Glomerular visceral epithelial cell (primary cell): ENCODE measurements at regions not wholly inside any gene's neighbourhood (a gene's known extent, or its start where the extent isn't known, plus 50 kb on each side); places are given as distances from the start of the nearest gene placed in this dataset.

ENCODE experiments used
- DNase-seq: peaks from one replicate; pipeline ENCODE4 v3.0.0-alpha.2; 2016; ENCODE audit errors: extremely low spot score

GRCh38 chr16:59238246-59238645 lies 504.1 kb upstream of the GOT2 start:
- no peak for DNase-seq

GRCh38 chr16:59236804-59237458 lies 502.8 kb upstream of the GOT2 start:
- DNase-seq = no peak

- DNase-seq = no peak
Observed at GRCh38 chr16:59224401-59224800, 490.3 kb upstream of the GOT2 start.

- DNase-seq = no peak
Observed at GRCh38 chr16:59220011-59220410, 485.9 kb upstream of the GOT2 start.

- no peak for DNase-seq
Observed at GRCh38 chr16:59216291-59216690, 482.2 kb upstream of the GOT2 start.

GRCh38 chr16:59214455-59214854 lies 480.3 kb upstream of the GOT2 start:
- no peak for DNase-seq

GRCh38 chr16:59213952-59214351 lies 479.8 kb upstream of the GOT2 start:
- DNase-seq = no peak

- no peak for DNase-seq
Observed at GRCh38 chr16:59212492-59213024, 478.4 kb upstream of the GOT2 start.

- no peak for DNase-seq
Observed at GRCh38 chr16:59210955-59211541, 476.9 kb upstream of the GOT2 start.

GRCh38 chr16:59205403-59205802 lies 471.3 kb upstream of the GOT2 start:
- DNase-seq = no peak

- no peak for DNase-seq
Observed at GRCh38 chr16:59204589-59204988, 470.5 kb upstream of the GOT2 start.

GRCh38 chr16:59202233-59202862 lies 468.2 kb upstream of the GOT2 start:
- DNase-seq = no peak

- DNase-seq = no peak
Observed at GRCh38 chr16:59201821-59202220, 467.7 kb upstream of the GOT2 start.

- DNase-seq = no peak
Observed at GRCh38 chr16:59201160-59201559, 467.0 kb upstream of the GOT2 start.

GRCh38 chr16:59198487-59198886 lies 464.4 kb upstream of the GOT2 start:
- DNase-seq = no peak

- DNase-seq = no peak
Observed at GRCh38 chr16:59195242-59195641, 461.1 kb upstream of the GOT2 start.

- DNase-seq = no peak
Observed at GRCh38 chr16:59193637-59194036, 459.5 kb upstream of the GOT2 start.

GRCh38 chr16:59192551-59193199 lies 458.6 kb upstream of the GOT2 start:
- DNase-seq = no peak

GRCh38 chr16:59190731-59191130 lies 456.6 kb upstream of the GOT2 start:
- no peak for DNase-seq

- DNase-seq = no peak
Observed at GRCh38 chr16:59188029-59188428, 453.9 kb upstream of the GOT2 start.

GRCh38 chr16:59181821-59182420 lies 447.8 kb upstream of the GOT2 start:
- no peak for DNase-seq

- no peak for DNase-seq
Observed at GRCh38 chr16:59180083-59180476, 446.0 kb upstream of the GOT2 start.
